Ovary (tissue), 7 donors: ENCODE measurements at regions not wholly inside any gene's neighbourhood (a gene's known extent, or its start where the extent isn't known, plus 50 kb on each side); places are given as distances from the start of the nearest gene placed in this dataset.

Experiments
- DNase-seq, 5 donors: peaks; one replicate each; pipeline ENCODE4 v3.0.0-alpha.2; 2019 to 2020
- H3K27ac ChIP-seq, 2 donors: fragments of 200-600 bp; one replicate each; pipeline versions ENCODE4 v1.5.1 to v1.8.0; 2019 to 2022
- H3K27me3 ChIP-seq: fragments of 200-600 bp; one replicate; pipeline ENCODE4 v1.8.0; 2022
- H3K36me3 ChIP-seq: fragments of 200-600 bp; sonication (generic); one replicate; pipeline ENCODE4 v1.5.1; 2019
- H3K4me1 ChIP-seq: one replicate; pipeline ENCODE4 v1.8.1; 2013; ENCODE audit warnings: mild to moderate bottlenecking, moderate library complexity; ENCODE audit not compliant: insufficient read depth
- H3K4me3 ChIP-seq: fragments of 200-600 bp; sonication (generic); one replicate; pipeline ENCODE4 v1.5.1; 2017
- H3K9me3 ChIP-seq, 2 donors: fragments of 200-600 bp in 1 of 2; sonication (generic) in 1 of 2; one replicate each; pipeline versions ENCODE4 v1.5.1 to v1.8.1; 2013 to 2019; ENCODE audit warnings: mild to moderate bottlenecking in 1 of 2, moderate library complexity in 1 of 2
- CTCF ChIP-seq, 3 donors: fragments of 450-650 bp in 2 of 3; fragments of 200-600 bp in 1 of 3; IDR thresholded peaks; one replicate each; pipeline versions ENCODE4 v1.5.1 to v1.8.0; 2016 to 2022; ENCODE audit warnings: antibody characterized with exemption in 3 of 3, mild to moderate bottlenecking in 1 of 3
- EP300 ChIP-seq: sonication (generic); formaldehyde crosslinking; IDR thresholded peaks from one replicate; pipeline ENCODE4 v1.6.1; 2017; ENCODE audit warnings: antibody characterized with exemption
- POLR2A ChIP-seq: fragments of 450-650 bp; IDR thresholded peaks from one replicate; pipeline ENCODE4 v1.6.1; 2017; ENCODE audit warnings: antibody characterized with exemption, mild to moderate bottlenecking, moderate library complexity
- WGBS, 3 donors: extraction: QIAGEN DNeasy Blood & Tissue Kit in 1 of 3; methylation state at CpG; one replicate each; pipeline versions ENCODE4 v1.1.5 to v1.1.7; 2013 to 2017; 5-methylcytosine and 5-hydroxymethylcytosine counted together
- intact Hi-C, 4 donors: fragments of 100-400 bp; cut with DNase I; formaldehyde crosslinking; loops; one replicate each; pipeline versions ENCODE4 v1.11.0 to v1.15.1; 2022 to 2023
- donor health status: DM: no; HTN: no; CAD: no; lungs with moderate emphysema.
- donor health status: DM: no; HTN: no; CAD: no.
- donor health status: Bipolar disorder and iron deficiency.
- donor health status: DM: no; HTN: no; CAD: no.
- donor health status: DM: yes; HTN: yes; CAD: no.

DNA sequence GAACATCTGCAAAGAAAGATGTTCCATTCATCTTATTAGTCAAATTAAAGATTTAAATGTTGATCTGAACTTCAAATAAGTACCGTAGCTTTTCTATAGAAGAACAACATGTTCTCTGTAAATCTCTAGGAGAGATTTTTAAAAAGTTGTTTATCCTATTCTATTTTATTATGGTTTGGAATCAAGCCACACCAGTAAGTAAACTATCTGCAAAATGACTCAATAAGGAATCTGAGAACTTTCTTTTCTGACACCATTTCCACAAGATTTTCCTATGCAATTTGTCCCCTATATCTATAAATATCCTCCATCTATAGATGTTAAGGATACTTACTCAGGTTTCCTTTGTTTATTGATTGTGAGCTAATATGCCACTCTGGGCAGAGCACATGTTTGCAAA is 736.6 kb downstream of the CBLN2 start:
- 5 to 17% (median 15%) methylated on average over 1 of the region's 1 CpG for WGBS, 3 donors
- DNase-seq = no peak
- intact Hi-C loops = loop anchor here in 1 of 4 donors (10.0 kb wide), 1 partner anchor 197 kb away; no protein-coding TSS in a partner anchor
- H3K27ac ChIP-seq = no peak overlapping the region
- no peak for TF ChIP-seq POLR2A
- no peak for TF ChIP-seq CTCF (IDR thresholded peaks at IDR 0.05)
- TF ChIP-seq EP300 = no peak
- H3K4me3 ChIP-seq = no peak overlapping the region
- H3K36me3 ChIP-seq = no peaks in the 10 kb centered on the region
- H3K4me1 ChIP-seq = no peaks in the 10 kb centered on the region
- H3K9me3 ChIP-seq = no peaks in the 10 kb centered on the region
- no peaks in the 10 kb centered on the region for H3K27me3 ChIP-seq

DNA sequence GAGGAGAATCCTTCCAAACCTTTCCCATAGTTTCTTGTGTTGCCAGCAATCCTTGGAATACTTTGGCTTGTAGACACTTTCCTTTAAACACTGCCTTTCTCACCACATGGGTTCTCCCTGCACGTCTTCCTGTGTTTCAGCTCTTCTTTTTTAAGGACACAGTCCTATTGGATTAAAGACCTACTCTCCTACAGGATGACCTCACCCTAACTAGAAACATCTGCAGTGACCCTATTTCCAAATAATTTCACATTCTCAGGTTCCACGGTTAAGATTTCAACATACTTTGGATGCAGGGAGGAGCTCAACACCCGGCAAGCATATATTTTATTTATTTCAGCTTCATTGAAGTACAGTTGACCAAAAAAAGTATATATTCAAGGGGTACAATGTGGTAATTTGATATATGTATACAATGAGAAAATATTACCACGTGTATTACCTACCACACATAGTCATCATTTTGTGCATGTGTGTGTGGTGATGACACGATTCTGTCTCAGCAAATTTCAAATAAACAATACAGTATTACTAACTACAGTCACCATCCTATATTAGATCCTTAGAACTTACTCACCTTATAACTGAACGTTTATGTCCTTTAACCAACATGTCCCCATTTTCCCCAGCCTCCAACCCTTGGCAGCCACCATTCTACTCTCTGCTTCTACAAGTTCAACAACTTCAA is 745.0 kb downstream of the CBLN2 start:
- H3K36me3 ChIP-seq = no peaks in the 10 kb centered on the region
- 65 to 69% (median 66%) methylated on average over 6 of the region's 6 CpGs for WGBS, 3 donors
- TF ChIP-seq EP300 = no peak
- TF ChIP-seq POLR2A = no peak
- TF ChIP-seq CTCF (IDR thresholded peaks at IDR 0.05) = no peak
- no peak overlapping the region for H3K4me3 ChIP-seq
- DNase-seq = no peak
- no peaks in the 10 kb centered on the region for H3K27me3 ChIP-seq
- no peak overlapping the region for H3K27ac ChIP-seq
- H3K4me1 ChIP-seq = no peaks in the 10 kb centered on the region
- H3K9me3 ChIP-seq = no peaks in the 10 kb centered on the region
- intact Hi-C loops = no loop called here

GRCh38 chr18:71797554-71797953 is 746.6 kb downstream of the CBLN2 start:
- H3K4me3 ChIP-seq = no peak overlapping the region
- DNase-seq = no peak
- no peak overlapping the region for H3K27ac ChIP-seq
- intact Hi-C loops = no loop called here
- H3K27me3 ChIP-seq = no peaks in the 10 kb centered on the region
- H3K36me3 ChIP-seq = no peaks in the 10 kb centered on the region
- TF ChIP-seq POLR2A = no peak
- no peak for TF ChIP-seq CTCF (IDR thresholded peaks at IDR 0.05)
- TF ChIP-seq EP300 = no peak
- no peaks in the 10 kb centered on the region for H3K9me3 ChIP-seq
- WGBS, 3 donors = 81 to 84% (median 82%) methylated on average over 7 of the region's 7 CpGs
- H3K4me1 ChIP-seq = no peaks in the 10 kb centered on the region

- H3K27ac ChIP-seq = no peak overlapping the region
- no peaks in the 10 kb centered on the region for H3K36me3 ChIP-seq
- no peak overlapping the region for H3K4me3 ChIP-seq
- 82 to 86% (median 83%) methylated on average over 4 of the region's 4 CpGs for WGBS, 3 donors
- DNase-seq = no peak
- H3K9me3 ChIP-seq = no peaks in the 10 kb centered on the region
- H3K27me3 ChIP-seq = no peaks in the 10 kb centered on the region
- no peaks in the 10 kb centered on the region for H3K4me1 ChIP-seq
- TF ChIP-seq CTCF (IDR thresholded peaks at IDR 0.05) (no peak), POLR2A (no peak), EP300 (no peak)
- intact Hi-C loops = no loop called here
These were observed 759.4 kb downstream of the CBLN2 start for GRCh38 chr18:71784777-71785176.
